ENCODE measurements at regions not wholly inside any gene's neighbourhood (a gene's known extent, or its start where the extent isn't known, plus 50 kb on each side); places are given as distances from the start of the nearest gene placed in this dataset.
"Not testable (repeated sequence)": the region's sequence is repeated elsewhere in the genome, so short reads cannot be mapped to it uniquely, and the experiment has no call there.

GRCh38 chr12:8282181-8282580 lies 54.8 kb upstream of the FAM90A1 start:
- DNase-seq: not testable (repeated sequence)

GRCh38 chr12:8285681-8286080 lies 58.3 kb upstream of the FAM90A1 start:
- not testable (repeated sequence) for DNase-seq

- DNase-seq: not testable (repeated sequence)
Measured at GRCh38 chr12:8291764-8292163, 64.3 kb upstream of the FAM90A1 start.

GRCh38 chr12:8294662-8295061 lies 67.2 kb upstream of the FAM90A1 start:
- DNase-seq: not testable (repeated sequence)

GRCh38 chr12:8308611-8309010 lies 81.2 kb upstream of the FAM90A1 start:
- not testable (repeated sequence) for DNase-seq

GRCh38 chr12:8315997-8316396 lies 88.6 kb upstream of the FAM90A1 start:
- DNase-seq: not testable (repeated sequence)

- not testable (repeated sequence) for DNase-seq
Measured at GRCh38 chr12:8317675-8318074, 90.3 kb upstream of the FAM90A1 start.

- peak; percentile 32 for DNase-seq
Measured at GRCh38 chr12:8320251-8320730, 92.9 kb upstream of the FAM90A1 start.

GRCh38 chr12:8320791-8321370 lies 93.5 kb upstream of the FAM90A1 start:
- DNase-seq: not testable (repeated sequence)

- DNase-seq: not testable (repeated sequence)
Measured at GRCh38 chr12:8325145-8325839, 97.9 kb upstream of the FAM90A1 start.

GRCh38 chr12:8328835-8329234 lies 101.4 kb upstream of the FAM90A1 start:
- DNase-seq: not testable (repeated sequence)

GRCh38 chr12:8332373-8332772 lies 105.0 kb upstream of the FAM90A1 start:
- DNase-seq: not testable (repeated sequence)

GRCh38 chr12:8351073-8351472 lies 104.7 kb upstream of the CLEC6A start:
- not testable (repeated sequence) for DNase-seq

- DNase-seq: not testable (repeated sequence)
Measured at GRCh38 chr12:8354741-8355140, 101.0 kb upstream of the CLEC6A start.

- DNase-seq: not testable (repeated sequence)
Measured at GRCh38 chr12:8355531-8355930, 100.2 kb upstream of the CLEC6A start.

GRCh38 chr12:8373744-8374143 lies 82.0 kb upstream of the CLEC6A start:
- DNase-seq: not testable (repeated sequence)

GRCh38 chr12:8375122-8375521 lies 80.6 kb upstream of the CLEC6A start:
- not testable (repeated sequence) for DNase-seq

- DNase-seq: not testable (repeated sequence)
Measured at GRCh38 chr12:8377756-8378155, 78.0 kb upstream of the CLEC6A start.

GRCh38 chr12:8382556-8382955 lies 73.2 kb upstream of the CLEC6A start:
- not testable (repeated sequence) for DNase-seq

- not testable (repeated sequence) for DNase-seq
Measured at GRCh38 chr12:8384686-8385085, 71.1 kb upstream of the CLEC6A start.

- not testable (repeated sequence) for DNase-seq
Measured at GRCh38 chr12:8385431-8385830, 70.3 kb upstream of the CLEC6A start.

- not testable (repeated sequence) for DNase-seq
Measured at GRCh38 chr12:8386661-8387060, 69.1 kb upstream of the CLEC6A start.

GRCh38 chr12:8389296-8389695 lies 66.5 kb upstream of the CLEC6A start:
- not testable (repeated sequence) for DNase-seq

All from activated CD4-positive, CD25-positive, alpha-beta regulatory T cell treated with anti-CD3 and anti-CD28 coated beads, Interleukin-2, amount 50 U/mL, for 72 hours (primary cell).